GM21717 (cell line): ENCODE measurements at regions not wholly inside any gene's neighbourhood (a gene's known extent, or its start where the extent isn't known, plus 50 kb on each side); places are given as distances from the start of the nearest gene placed in this dataset.

Experiments used
- ATAC-seq: cut with Tn5 transposase; IDR thresholded peaks from one replicate; pipeline ENCODE4 v1.9.1; 2021; ENCODE audit warnings: mild to moderate bottlenecking, moderate library complexity; ENCODE audit not compliant: unreplicated experiment

GRCh38 chr4:4775493-4776004 lies 83.9 kb upstream of the MSX1 start:
- no peak for ATAC-seq

GRCh38 chr4:4772534-4772933 lies 86.9 kb upstream of the MSX1 start:
- ATAC-seq: no peak

- ATAC-seq: no peak
These were observed 88.3 kb upstream of the MSX1 start for GRCh38 chr4:4771160-4771559.

GRCh38 chr4:4770610-4771009 lies 88.9 kb upstream of the MSX1 start:
- no peak for ATAC-seq

- ATAC-seq: no peak
These were observed 92.9 kb upstream of the MSX1 start for GRCh38 chr4:4766564-4766963.

GRCh38 chr4:4765811-4766210 lies 93.7 kb upstream of the MSX1 start:
- no peak for ATAC-seq

- no peak for ATAC-seq
These were observed 94.9 kb upstream of the MSX1 start for GRCh38 chr4:4764558-4764905.

- no peak for ATAC-seq
These were observed 95.5 kb upstream of the MSX1 start for GRCh38 chr4:4763822-4764557.

- ATAC-seq: peak; percentile 91
These were observed 96.3 kb upstream of the MSX1 start for GRCh38 chr4:4762909-4763821.

- ATAC-seq: no peak
These were observed 97.2 kb upstream of the MSX1 start for GRCh38 chr4:4762300-4762699.

- ATAC-seq: no peak
These were observed 98.1 kb upstream of the MSX1 start for GRCh38 chr4:4761128-4761982.

- no peak for ATAC-seq
These were observed 99.6 kb upstream of the MSX1 start for GRCh38 chr4:4759883-4760282.

- ATAC-seq: no peak
These were observed 100.2 kb upstream of the MSX1 start for GRCh38 chr4:4759232-4759631.

- peak; percentile 38 for ATAC-seq
These were observed 100.8 kb upstream of the MSX1 start for GRCh38 chr4:4758681-4759080.

GRCh38 chr4:4755306-4755705 lies 104.2 kb upstream of the MSX1 start:
- no peak for ATAC-seq

- ATAC-seq: no peak
These were observed 104.8 kb upstream of the MSX1 start for GRCh38 chr4:4754641-4755040.

- ATAC-seq: no peak
These were observed 105.8 kb upstream of the MSX1 start for GRCh38 chr4:4753643-4754042.

- no peak for ATAC-seq
These were observed 106.7 kb upstream of the MSX1 start for GRCh38 chr4:4752576-4753401.

GRCh38 chr4:4752025-4752424 lies 107.4 kb upstream of the MSX1 start:
- ATAC-seq: no peak

GRCh38 chr4:4750187-4750586 lies 109.3 kb upstream of the MSX1 start:
- ATAC-seq: no peak
